ENCODE measurements at regions not wholly inside any gene's neighbourhood (a gene's known extent, or its start where the extent isn't known, plus 50 kb on each side); places are given as distances from the start of the nearest gene placed in this dataset.

DNA sequence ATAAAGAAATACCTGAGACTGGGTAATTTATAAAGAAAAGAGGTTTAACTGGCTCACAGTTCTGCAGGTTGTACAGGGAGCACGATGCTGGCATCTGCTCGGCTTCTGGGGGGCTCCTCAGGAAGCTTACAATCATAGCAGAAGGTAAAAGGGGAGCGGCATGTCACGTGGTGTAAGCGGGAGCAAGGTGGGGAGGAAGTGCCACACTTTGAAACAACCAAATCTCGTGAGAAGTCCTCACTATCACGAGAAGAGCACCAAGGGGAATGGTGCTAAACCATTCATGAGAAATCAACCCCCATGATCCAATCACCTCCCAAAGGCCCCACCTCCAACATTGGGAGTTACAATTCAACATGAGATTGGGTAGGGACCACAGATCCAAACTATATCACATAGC is 67.7 kb downstream of the AKR1B1 start:
- no peak overlapping the region for H3K4me3 Mint-ChIP-seq
- H3K9me3 Mint-ChIP-seq, result no peaks in the 10 kb centered on the region
- no peaks in the 10 kb centered on the region for H3K4me1 Mint-ChIP-seq
- peaks cover 8% of the 10 kb centered on the region for H3K27me3 Mint-ChIP-seq
- CTCF ChIA-PET, result no interaction called here
- DNase-seq, result no peak
- no peak overlapping the region for H3K27ac Mint-ChIP-seq
- no peaks in the 10 kb centered on the region for H3K36me3 Mint-ChIP-seq

DNA sequence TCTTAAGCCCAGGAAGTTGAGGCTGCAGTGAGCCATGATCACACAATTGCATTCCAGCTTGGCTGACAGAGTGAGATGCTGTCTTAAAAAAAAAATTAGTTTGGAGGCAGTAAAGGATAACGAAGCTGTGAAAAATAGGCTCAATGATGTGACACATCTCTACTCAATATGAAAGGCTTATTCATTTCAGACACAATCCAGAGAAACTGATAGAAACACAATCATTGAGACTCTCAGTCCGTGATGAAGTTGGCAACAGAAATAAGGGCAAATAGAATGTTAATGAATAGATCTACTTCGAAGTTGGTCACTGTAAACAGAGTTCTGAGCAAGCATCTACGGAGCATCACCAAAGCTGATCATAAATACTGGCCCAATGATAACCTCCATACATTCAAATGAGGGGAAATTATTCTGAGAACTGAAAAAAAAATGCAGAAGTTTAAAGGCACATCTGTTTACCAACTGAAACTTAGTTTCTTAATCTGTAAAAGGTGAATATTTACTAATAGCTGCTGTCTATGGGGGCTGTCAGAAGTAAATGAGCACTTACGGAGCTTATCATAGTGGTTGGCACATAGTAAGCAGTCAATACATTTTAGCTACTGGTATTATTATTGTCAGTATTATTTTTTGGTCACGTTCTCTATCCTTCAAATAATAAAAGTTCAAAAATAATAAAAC is 70.4 kb downstream of the AKR1B1 start:
- no peaks in the 10 kb centered on the region for H3K36me3 Mint-ChIP-seq
- no peak overlapping the region for H3K27ac Mint-ChIP-seq
- no peak for DNase-seq
- CTCF ChIA-PET, result interaction anchor here (1.7 kb wide), 1 partner anchor 42 kb away, joined by 3 read pairs; no protein-coding TSS in a partner anchor
- H3K4me1 Mint-ChIP-seq, result no peaks in the 10 kb centered on the region
- peaks cover 8% of the 10 kb centered on the region for H3K27me3 Mint-ChIP-seq
- no peaks in the 10 kb centered on the region for H3K9me3 Mint-ChIP-seq
- no peak overlapping the region for H3K4me3 Mint-ChIP-seq

DNA sequence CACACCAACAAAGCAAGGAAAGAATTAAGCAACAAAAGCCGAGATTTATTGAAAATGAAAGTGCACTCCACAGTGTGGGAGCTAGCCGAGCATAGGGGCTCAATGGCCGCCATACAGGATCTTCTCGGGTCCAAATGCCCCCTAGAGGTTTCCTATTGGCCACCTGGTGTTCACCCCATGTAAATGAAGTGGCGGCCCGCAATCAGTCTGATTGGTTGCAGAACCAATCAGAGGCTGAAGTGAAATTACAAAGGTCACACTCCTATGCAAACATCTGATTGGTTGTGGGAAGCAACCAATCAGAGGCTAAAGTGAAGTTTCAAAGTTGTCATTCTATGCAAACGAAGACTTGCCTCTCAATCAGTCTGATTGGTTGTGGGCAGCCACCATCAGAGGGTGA is 61.8 kb upstream of the SLC35B4 start:
- peaks cover 1% of the 10 kb centered on the region for H3K9me3 Mint-ChIP-seq
- no peak overlapping the region for H3K4me3 Mint-ChIP-seq
- H3K27me3 Mint-ChIP-seq, result peaks cover 4% of the 10 kb centered on the region
- H3K4me1 Mint-ChIP-seq, result no peaks in the 10 kb centered on the region
- H3K27ac Mint-ChIP-seq, result no peak overlapping the region
- CTCF ChIA-PET, result no interaction called here
- no peak for DNase-seq
- no peaks in the 10 kb centered on the region for H3K36me3 Mint-ChIP-seq

DNA sequence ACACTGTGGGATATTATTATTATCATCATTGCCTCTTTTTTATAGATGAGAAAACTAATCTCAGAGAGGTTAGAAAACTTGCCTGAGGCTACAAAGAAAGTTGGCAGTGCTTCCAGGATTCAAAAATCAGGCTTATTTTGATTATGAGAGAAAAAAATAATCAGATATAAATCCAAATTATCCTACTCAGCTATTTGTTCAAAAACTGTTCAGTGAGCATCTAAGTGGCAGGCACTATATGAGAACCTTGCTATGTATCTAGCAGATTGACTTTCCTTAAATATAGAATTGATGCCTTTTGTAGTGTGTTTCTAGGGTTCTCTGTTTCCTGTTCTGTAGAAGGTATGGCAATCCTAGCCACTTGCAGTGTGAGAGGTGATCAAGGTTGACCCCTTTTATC is 60.0 kb upstream of the SLC35B4 start:
- peaks cover 1% of the 10 kb centered on the region for H3K9me3 Mint-ChIP-seq
- CTCF ChIA-PET, result interaction anchor here (1.1 kb wide), 1 partner anchor 19 kb away, joined by 4 read pairs; no protein-coding TSS in a partner anchor
- H3K27me3 Mint-ChIP-seq, result peaks cover 4% of the 10 kb centered on the region
- DNase-seq, result no peak
- H3K4me3 Mint-ChIP-seq, result no peak overlapping the region
- no peaks in the 10 kb centered on the region for H3K36me3 Mint-ChIP-seq
- H3K4me1 Mint-ChIP-seq, result no peaks in the 10 kb centered on the region
- H3K27ac Mint-ChIP-seq, result no peak overlapping the region

DNA sequence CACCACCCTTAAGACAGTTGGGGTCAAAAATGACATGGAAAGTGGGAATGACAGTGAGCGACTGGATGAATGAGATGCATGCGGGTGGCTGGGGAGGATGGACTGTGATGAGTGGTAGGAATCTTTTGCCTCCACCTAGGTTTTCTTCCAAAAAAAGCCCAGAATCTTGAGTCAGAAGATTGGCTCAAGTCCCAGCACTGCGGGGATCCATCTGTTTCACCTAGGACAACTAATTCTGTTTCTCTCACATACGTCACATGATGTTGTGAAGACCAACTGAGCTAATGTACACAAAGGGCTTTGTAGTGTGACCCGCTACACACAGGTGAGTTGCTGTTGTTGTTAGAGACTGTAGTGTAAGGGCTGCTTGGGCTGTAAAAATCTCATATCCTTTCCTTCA is 58.5 kb upstream of the SLC35B4 start:
- Mint-ChIP-seq H3K36me3 (no peaks in the 10 kb centered on the region), H3K4me1 (no peaks in the 10 kb centered on the region), H3K4me3 (no peak overlapping the region), H3K9me3 (no peaks in the 10 kb centered on the region), H3K27me3 (peaks cover 4% of the 10 kb centered on the region), H3K27ac (no peak overlapping the region)
- no peak for DNase-seq
- CTCF ChIA-PET, result no interaction called here

DNA sequence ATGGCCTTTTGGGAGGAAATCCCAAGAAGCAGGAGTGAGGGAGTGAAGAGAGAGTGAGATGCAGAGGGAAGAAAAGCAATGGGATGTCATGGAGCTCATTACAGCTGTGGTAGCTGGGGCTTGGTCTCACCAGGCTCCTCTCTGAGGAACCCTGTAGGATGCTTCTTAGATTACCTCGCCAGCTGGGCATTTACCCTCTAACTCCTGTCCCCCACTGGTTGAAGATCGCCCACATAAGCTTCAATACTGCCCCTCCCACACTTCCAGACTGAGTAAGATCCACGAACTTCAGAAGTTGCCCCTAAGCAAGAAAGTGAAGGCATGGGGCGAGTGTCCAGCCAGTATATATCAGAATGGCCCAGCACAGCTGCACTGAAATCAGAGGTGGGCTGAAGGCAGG is 58.1 kb upstream of the SLC35B4 start:
- Mint-ChIP-seq H3K4me1 (no peaks in the 10 kb centered on the region), H3K36me3 (no peaks in the 10 kb centered on the region), H3K27ac (no peak overlapping the region), H3K27me3 (peaks cover 4% of the 10 kb centered on the region), H3K4me3 (no peak overlapping the region), H3K9me3 (no peaks in the 10 kb centered on the region)
- no peak for DNase-seq
- CTCF ChIA-PET, result no interaction called here

DNA sequence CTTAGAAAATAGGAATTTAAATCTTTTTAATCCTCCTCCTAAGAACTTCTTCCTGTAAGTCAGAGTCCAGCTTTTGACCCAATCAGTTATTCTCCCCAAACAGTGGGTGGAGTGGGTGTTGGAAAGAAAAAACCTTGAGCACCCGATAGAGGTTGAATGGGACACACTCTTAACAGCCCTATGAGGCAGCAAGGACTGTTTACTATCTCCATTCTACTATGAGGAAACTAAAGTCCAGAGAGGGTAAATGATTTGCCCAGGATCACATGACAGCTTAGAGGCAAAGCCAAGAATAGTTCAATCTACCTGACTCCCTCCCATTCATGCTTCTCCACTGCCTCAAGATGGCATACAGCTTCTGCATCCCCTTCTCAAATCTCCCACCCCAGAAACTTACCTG is 57.6 kb upstream of the SLC35B4 start:
- Mint-ChIP-seq H3K36me3 (no peaks in the 10 kb centered on the region), H3K27me3 (peaks cover 5% of the 10 kb centered on the region), H3K27ac (no peak overlapping the region), H3K4me1 (no peaks in the 10 kb centered on the region), H3K4me3 (no peak overlapping the region), H3K9me3 (no peaks in the 10 kb centered on the region)
- no peak for DNase-seq
- CTCF ChIA-PET, result no interaction called here

DNA sequence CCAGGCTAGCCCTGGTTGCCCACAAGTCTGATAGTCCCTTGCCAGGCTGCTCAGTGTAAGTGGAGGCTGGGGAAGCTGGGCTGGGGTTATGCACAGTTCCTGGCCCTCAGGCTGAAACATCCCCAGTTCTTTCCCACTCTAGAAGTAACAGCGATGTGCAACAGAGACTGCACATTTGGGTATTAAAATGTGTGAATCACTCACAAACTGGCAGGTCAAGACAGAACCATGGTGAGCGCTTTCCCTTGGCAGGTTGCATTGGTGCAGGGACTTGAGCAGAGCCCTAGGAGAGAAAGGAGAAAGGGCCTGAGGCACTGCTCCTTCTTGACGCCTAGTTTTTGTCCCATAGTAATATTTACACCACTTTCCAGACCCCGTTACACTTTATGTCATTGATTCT is 56.1 kb upstream of the SLC35B4 start:
- CTCF ChIA-PET, result interaction anchor here (0.7 kb wide), 1 partner anchor 15 kb away, joined by 3 read pairs; no protein-coding TSS in a partner anchor
- no peaks in the 10 kb centered on the region for H3K36me3 Mint-ChIP-seq
- H3K27ac Mint-ChIP-seq, result no peak overlapping the region
- no peak overlapping the region for H3K4me3 Mint-ChIP-seq
- no peak for DNase-seq
- no peaks in the 10 kb centered on the region for H3K9me3 Mint-ChIP-seq
- H3K4me1 Mint-ChIP-seq, result no peaks in the 10 kb centered on the region
- H3K27me3 Mint-ChIP-seq, result peaks cover 9% of the 10 kb centered on the region

DNA sequence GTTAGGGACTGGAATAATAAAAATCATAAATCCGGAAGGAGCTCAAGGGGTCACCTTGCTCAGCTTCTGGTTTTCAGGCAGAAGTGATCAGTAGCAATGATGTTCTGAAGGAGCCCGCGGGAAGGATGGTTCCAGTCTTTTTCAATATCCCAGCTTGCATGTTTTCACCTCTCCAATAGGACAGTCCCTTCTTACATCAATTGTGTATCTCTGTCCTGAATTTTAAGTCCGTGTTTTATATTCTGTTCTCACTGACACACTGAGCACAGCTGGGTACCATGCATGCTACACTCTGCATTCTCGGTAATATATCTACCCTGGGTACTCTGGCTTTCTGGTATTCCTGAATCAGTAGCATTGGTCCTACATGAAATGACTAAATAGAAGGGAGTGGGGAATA is 55.2 kb upstream of the SLC35B4 start:
- H3K27me3 Mint-ChIP-seq, result peaks cover 9% of the 10 kb centered on the region
- DNase-seq, result no peak
- CTCF ChIA-PET, result interaction anchor here (0.7 kb wide), 1 partner anchor 14 kb away, joined by 3 read pairs; no protein-coding TSS in a partner anchor
- H3K9me3 Mint-ChIP-seq, result no peaks in the 10 kb centered on the region
- H3K27ac Mint-ChIP-seq, result no peak overlapping the region
- no peak overlapping the region for H3K4me3 Mint-ChIP-seq
- no peaks in the 10 kb centered on the region for H3K4me1 Mint-ChIP-seq
- no peaks in the 10 kb centered on the region for H3K36me3 Mint-ChIP-seq

DNA sequence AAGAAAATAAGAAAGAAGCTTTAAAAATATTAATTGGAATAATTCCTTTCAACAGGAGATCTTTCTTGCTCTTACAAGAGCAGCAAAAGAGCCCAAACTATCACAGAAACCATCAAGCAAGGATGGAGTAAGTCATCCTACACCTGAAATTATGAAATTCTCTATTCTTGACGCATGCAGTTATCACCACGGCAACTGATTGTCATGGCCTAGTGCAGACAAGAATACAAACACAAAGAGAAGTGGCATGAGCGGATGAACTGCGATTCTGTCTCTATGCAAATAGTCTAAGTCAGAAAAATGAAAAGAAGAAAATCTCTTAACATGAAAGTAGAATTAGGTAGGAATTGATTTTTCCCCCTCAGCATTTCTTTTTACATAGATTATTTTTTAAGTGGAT is 54.8 kb upstream of the SLC35B4 start:
- Mint-ChIP-seq H3K9me3 (no peaks in the 10 kb centered on the region), H3K27ac (no peak overlapping the region), H3K36me3 (no peaks in the 10 kb centered on the region), H3K27me3 (peaks cover 9% of the 10 kb centered on the region), H3K4me3 (no peak overlapping the region), H3K4me1 (no peaks in the 10 kb centered on the region)
- no peak for DNase-seq
- CTCF ChIA-PET, result no interaction called here

DNA sequence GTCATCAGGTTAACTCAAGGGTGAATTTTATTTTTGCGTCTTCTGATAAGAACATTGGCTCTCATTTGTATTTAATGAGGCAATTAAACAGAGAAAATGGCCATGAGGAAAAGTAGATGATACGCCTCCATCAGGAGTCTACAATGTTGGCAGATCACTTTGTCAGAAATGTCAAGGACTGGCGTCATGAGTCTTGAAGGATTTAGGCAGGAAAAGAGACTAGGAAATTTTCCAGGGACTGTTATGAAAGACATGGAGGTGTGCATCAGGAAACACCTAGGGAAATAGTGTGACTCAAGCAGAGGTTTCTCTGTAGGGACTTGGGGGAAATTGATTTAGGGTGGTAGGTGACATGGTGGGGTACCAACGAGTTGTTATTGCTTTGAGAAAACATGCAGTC is 53.4 kb upstream of the SLC35B4 start:
- Mint-ChIP-seq H3K27ac (no peak overlapping the region), H3K4me3 (no peak overlapping the region), H3K4me1 (no peaks in the 10 kb centered on the region), H3K27me3 (peaks cover 13% of the 10 kb centered on the region), H3K9me3 (no peaks in the 10 kb centered on the region), H3K36me3 (no peaks in the 10 kb centered on the region)
- DNase-seq, result no peak
- CTCF ChIA-PET, result no interaction called here

DNA sequence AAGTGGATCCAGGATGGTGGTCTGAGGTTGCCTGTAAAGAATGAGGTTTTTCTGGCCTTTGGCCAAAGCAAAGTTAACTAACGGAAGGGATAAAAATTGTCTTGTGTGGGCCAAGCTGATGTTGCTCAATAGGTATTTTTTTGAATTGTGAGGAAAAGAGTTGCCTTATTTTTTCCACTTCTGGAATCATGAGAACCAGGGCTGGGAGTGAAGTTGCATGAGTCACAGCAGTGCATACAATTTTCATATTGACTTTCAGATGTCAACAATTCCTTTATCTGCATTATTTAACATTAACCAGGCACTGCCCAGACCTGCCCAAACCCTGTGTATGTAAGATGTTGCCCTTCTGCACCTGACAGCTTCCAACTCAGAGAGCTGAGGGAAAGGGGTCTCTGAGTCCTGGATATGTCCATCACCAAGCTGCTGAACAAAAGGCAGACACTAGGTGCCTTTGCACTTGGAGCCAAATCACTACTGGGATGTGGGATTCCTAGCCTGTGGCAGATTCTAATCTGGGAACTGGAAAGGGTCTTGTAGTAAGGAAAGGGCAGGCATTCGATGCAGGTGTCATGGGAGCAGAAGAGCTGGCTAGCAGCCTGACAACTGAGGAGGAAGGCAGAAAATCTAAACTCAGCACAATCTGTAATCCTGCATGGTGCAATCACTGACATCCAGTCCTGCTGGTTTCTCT is 52.3 kb upstream of the SLC35B4 start:
- Mint-ChIP-seq H3K4me1 (no peaks in the 10 kb centered on the region), H3K27ac (no peak overlapping the region), H3K4me3 (no peak overlapping the region), H3K36me3 (no peaks in the 10 kb centered on the region), H3K27me3 (peaks cover 14% of the 10 kb centered on the region), H3K9me3 (no peaks in the 10 kb centered on the region)
- DNase-seq, result no peak
- CTCF ChIA-PET, result no interaction called here

DNA sequence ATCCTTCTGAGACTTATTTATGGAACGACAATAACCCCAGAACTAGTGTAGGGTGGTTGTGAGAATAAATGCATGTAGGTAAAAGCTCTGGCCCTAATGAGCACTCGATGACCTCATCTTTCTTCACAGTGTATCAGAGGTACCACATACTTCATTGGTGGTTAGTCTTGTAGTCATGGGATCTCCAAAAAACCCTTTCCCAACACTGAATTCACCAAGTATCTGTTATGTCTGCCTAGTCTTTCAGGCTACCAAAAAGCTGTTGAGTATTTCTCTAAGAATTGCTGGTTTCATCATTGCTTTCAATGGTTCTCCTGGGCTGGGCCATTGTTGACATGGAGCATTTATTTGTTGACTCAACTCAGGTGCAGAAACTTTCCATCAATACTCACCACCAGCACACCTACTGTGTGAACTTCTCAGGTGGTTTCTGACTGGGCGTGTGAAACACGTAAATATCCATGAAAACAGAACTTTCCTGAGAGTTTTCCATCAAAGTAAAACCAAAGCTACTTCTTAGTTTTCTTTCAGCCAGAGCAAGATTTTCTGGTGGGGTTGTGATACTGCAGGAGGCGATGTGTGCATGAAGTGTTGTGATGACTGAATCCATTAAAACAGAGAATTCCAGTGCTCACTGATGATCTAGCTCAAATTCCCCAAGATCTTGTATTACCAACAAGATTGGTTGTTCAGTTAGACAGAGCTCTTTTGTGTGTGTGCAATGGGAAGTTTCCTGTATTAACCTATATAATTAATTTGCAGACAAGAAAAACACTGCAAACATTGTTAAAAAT is 51.4 kb upstream of the SLC35B4 start:
- no peak for DNase-seq
- Mint-ChIP-seq H3K36me3 (no peaks in the 10 kb centered on the region), H3K4me1 (no peaks in the 10 kb centered on the region), H3K4me3 (no peak overlapping the region), H3K27ac (no peak overlapping the region), H3K9me3 (no peaks in the 10 kb centered on the region), H3K27me3 (peaks cover 14% of the 10 kb centered on the region)
- CTCF ChIA-PET, result no interaction called here

Measured in activated naive CD4-positive, alpha-beta T cell treated with anti-CD3 and anti-CD28 coated beads, Interleukin-2, amount 10 ng/mL, durations not matched to agents 7 days and 5 days (primary cell).